NCI-H69 (cell line): ENCODE measurements at regions not wholly inside any gene's neighbourhood (a gene's known extent, or its start where the extent isn't known, plus 50 kb on each side); places are given as distances from the start of the nearest gene placed in this dataset.

Experiments
- DNase-seq: peaks from one replicate; lab custom pipeline; 2025; lab: John Stamatoyannopoulos, UW

- no peak for DNase-seq
These were observed 347.4 kb downstream of the SIPA1L2 start for GRCh38 chr1:232282498-232282897.

- DNase-seq, result no peak
These were observed 349.0 kb downstream of the SIPA1L2 start for GRCh38 chr1:232280910-232281309.

GRCh38 chr1:232279909-232280400 is 350.0 kb downstream of the SIPA1L2 start:
- DNase-seq, result no peak

GRCh38 chr1:232278925-232279324 is 351.0 kb downstream of the SIPA1L2 start:
- no peak for DNase-seq

- no peak for DNase-seq
These were observed 353.3 kb downstream of the SIPA1L2 start for GRCh38 chr1:232276651-232277050.

- DNase-seq, result no peak
These were observed 354.8 kb downstream of the SIPA1L2 start for GRCh38 chr1:232274999-232275710.

- no peak for DNase-seq
These were observed 355.6 kb downstream of the SIPA1L2 start for GRCh38 chr1:232274236-232274855.

GRCh38 chr1:232273011-232273410 is 356.9 kb downstream of the SIPA1L2 start:
- no peak for DNase-seq

GRCh38 chr1:232271991-232272589 is 357.8 kb downstream of the SIPA1L2 start:
- no peak for DNase-seq

- no peak for DNase-seq
These were observed 358.6 kb downstream of the SIPA1L2 start for GRCh38 chr1:232271299-232271698.

GRCh38 chr1:232269988-232270387 is 359.9 kb downstream of the SIPA1L2 start:
- no peak for DNase-seq

- no peak for DNase-seq
These were observed 361.9 kb downstream of the SIPA1L2 start for GRCh38 chr1:232267837-232268598.

- no peak for DNase-seq
These were observed 362.7 kb downstream of the SIPA1L2 start for GRCh38 chr1:232267092-232267836.

- DNase-seq, result no peak
These were observed 366.5 kb downstream of the SIPA1L2 start for GRCh38 chr1:232263452-232263851.

GRCh38 chr1:232262991-232263390 is 366.9 kb downstream of the SIPA1L2 start:
- no peak for DNase-seq

- peak; percentile 31 for DNase-seq
These were observed 369.1 kb downstream of the SIPA1L2 start for GRCh38 chr1:232260861-232261260.

- no peak for DNase-seq
These were observed 369.9 kb downstream of the SIPA1L2 start for GRCh38 chr1:232260045-232260444.

- DNase-seq, result no peak
These were observed 370.6 kb downstream of the SIPA1L2 start for GRCh38 chr1:232259333-232259732.

GRCh38 chr1:232252546-232253118 is 377.3 kb downstream of the SIPA1L2 start:
- no peak for DNase-seq

- DNase-seq, result no peak
These were observed 379.1 kb downstream of the SIPA1L2 start for GRCh38 chr1:232250838-232251237.
